ENCODE measurements at regions not wholly inside any gene's neighbourhood (a gene's known extent, or its start where the extent isn't known, plus 50 kb on each side); places are given as distances from the start of the nearest gene placed in this dataset. TPM values are rescaled to one million over a fixed set of nuclear protein-coding genes. Genes with fewer than 3 reads are reported as not detected.
A peak's percentile ranks its signal among the peaks of the same experiment; 100 is the strongest.

DNA sequence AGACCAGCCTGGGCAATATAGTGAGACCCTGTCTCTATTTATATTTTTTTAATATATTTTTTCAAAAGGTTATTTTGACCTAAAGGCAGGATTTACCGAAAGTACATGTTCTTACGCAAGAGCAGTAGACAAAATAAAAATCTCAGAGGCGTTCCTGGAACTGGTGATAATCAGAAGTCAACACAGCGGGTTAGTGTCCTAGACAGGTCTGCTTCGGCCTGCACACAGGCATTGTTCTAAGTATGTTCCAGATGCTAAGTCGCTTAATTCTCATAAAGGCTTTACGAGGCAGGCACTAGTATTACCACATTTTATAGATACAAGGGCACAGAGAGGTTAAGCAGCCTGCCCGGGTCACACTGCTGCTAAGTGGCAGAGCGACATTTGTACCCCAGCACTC lies 56.9 kb upstream of the SLC25A33 start:
- Histone ChIP-seq H3K4me1 (peaks cover 5 to 10% of the 10 kb centered on the region in 2 donors), H3K27me3 (no peaks in the 10 kb centered on the region), H3K4me3 (replicated peaks in 1 of 3) (no peak overlapping the region), H3K27ac (peak overlapping the region in 1 of 3 donors; percentile 63), H3K36me3 (no peaks in the 10 kb centered on the region), H3K9me3 (no peaks in the 10 kb centered on the region)
- WGBS, 2 donors = 84 to 91% methylated on average over 8 of the region's 9 CpGs
- TF ChIP-seq, protein P1, sequence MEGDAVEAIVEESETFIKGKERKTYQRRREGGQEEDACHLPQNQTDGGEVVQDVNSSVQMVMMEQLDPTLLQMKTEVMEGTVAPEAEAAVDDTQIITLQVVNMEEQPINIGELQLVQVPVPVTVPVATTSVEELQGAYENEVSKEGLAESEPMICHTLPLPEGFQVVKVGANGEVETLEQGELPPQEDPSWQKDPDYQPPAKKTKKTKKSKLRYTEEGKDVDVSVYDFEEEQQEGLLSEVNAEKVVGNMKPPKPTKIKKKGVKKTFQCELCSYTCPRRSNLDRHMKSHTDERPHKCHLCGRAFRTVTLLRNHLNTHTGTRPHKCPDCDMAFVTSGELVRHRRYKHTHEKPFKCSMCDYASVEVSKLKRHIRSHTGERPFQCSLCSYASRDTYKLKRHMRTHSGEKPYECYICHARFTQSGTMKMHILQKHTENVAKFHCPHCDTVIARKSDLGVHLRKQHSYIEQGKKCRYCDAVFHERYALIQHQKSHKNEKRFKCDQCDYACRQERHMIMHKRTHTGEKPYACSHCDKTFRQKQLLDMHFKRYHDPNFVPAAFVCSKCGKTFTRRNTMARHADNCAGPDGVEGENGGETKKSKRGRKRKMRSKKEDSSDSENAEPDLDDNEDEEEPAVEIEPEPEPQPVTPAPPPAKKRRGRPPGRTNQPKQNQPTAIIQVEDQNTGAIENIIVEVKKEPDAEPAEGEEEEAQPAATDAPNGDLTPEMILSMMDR (IDR thresholded peaks at IDR 0.05) = no peak
- TF ChIP-seq POLR2A (IDR thresholded peaks at IDR 0.05) = no peak
- no peak for DNase-seq
- intact Hi-C loops (cut with DNase I) = no loop called here

GRCh38 chr1:9482816-9483572 lies 56.3 kb upstream of the SLC25A33 start:
- Histone ChIP-seq H3K36me3 (no peaks in the 10 kb centered on the region), H3K4me3 (replicated peaks in 1 of 3) (no peak overlapping the region), H3K27ac (peak overlapping the region in 2 of 3 donors; percentile 55 to 63), H3K4me1 (peaks cover 5 to 10% of the 10 kb centered on the region in 2 donors), H3K27me3 (no peaks in the 10 kb centered on the region), H3K9me3 (no peaks in the 10 kb centered on the region)
- peak in 1 of 2 donors; percentile 1 for TF ChIP-seq POLR2A (IDR thresholded peaks at IDR 0.05)
- TF ChIP-seq, protein P1 (IDR thresholded peaks at IDR 0.05) = no peak
- intact Hi-C loops (cut with DNase I) = no loop called here
- peak; percentile 80 to 88 for DNase-seq
- WGBS, 2 donors = 39 to 56% methylated on average over 16 to 17 of the region's 19 CpGs

DNA sequence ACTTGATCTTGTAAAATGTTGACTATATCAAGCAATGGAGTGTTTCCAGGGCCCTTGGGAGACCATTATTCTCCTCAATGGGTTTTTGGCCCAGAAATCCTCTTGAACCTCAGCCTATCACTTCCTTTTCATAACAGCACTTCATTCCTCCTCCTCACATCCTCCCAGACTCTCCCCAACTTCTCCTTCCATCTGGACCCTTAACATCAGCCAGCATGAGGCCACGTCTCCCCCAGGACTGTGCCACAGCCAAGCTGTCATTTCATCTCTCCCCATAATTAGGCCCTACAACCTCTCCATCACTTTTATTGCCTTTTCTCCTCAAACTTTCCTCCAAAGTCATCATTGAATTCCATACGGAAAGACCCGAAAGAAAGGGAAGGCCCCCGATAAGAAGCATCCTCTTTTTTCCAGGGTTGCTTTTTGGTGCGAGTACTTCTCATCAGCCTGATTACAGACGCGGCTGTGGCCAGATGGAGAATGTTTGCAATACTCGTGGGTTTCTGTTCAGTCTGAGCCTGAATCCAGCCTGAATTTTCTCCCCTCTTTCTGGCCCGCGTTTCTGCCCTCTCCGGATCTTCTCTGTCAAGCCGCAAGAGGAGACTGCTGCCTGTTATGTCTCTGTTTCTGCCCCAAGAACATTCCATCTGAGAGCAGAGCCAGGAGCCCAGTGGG lies 52.7 kb upstream of the SLC25A33 start:
- intact Hi-C loops (cut with DNase I) = no loop called here
- H3K27ac ChIP-seq = no peak overlapping the region
- WGBS, 2 donors = 83 to 86% methylated on average over 12 of the region's 12 CpGs

More for the DNA sequence above, 52.7 kb upstream of the SLC25A33 start:
- Histone ChIP-seq H3K36me3 (no peaks in the 10 kb centered on the region), H3K27me3 (no peaks in the 10 kb centered on the region), H3K4me3 (replicated peaks in 1 of 3) (no peak overlapping the region), H3K9me3 (no peaks in the 10 kb centered on the region), H3K4me1 (peaks cover 5 to 10% of the 10 kb centered on the region in 2 donors)
- no peak for TF ChIP-seq POLR2A (IDR thresholded peaks at IDR 0.05)
- TF ChIP-seq, protein P1 (IDR thresholded peaks at IDR 0.05) = no peak
- DNase-seq = no peak

Small RNA genes in the stretch of these regions (small RNA-seq; reads per million reads assigned to genes)
- gene RNA5SP40 = not detected

All from thyroid gland (tissue), 4 donors.